Progenitor cell of endocrine pancreas (in vitro differentiated cells): ENCODE measurements at regions not wholly inside any gene's neighbourhood (a gene's known extent, or its start where the extent isn't known, plus 50 kb on each side); places are given as distances from the start of the nearest gene placed in this dataset.
"Not testable (repeated sequence)": the region's sequence is repeated elsewhere in the genome, so short reads cannot be mapped to it uniquely, and the experiment has no call there.

Experiments used
- DNase-seq: peaks from one replicate; pipeline ENCODE4 v3.0.0; 2021; ENCODE audit warnings: low spot score; ENCODE audit not compliant: unreplicated experiment
- H3K27ac Mint-ChIP-seq: 2 replicates; pipeline ENCODE4 v1.8.0; 2021; ENCODE audit warnings: mild to moderate bottlenecking, moderate library complexity, mixed read lengths
- H3K27me3 Mint-ChIP-seq: 2 replicates; pipeline ENCODE4 v1.8.0; 2021; ENCODE audit warnings: mixed read lengths
- H3K36me3 Mint-ChIP-seq: 2 replicates; pipeline ENCODE4 v1.8.0; 2022; ENCODE audit warnings: mixed read lengths; ENCODE audit not compliant: insufficient read depth
- H3K4me1 Mint-ChIP-seq: 2 replicates; pipeline ENCODE4 v1.8.0; 2021; ENCODE audit warnings: low read depth, mixed read lengths
- H3K4me3 Mint-ChIP-seq: 2 replicates; pipeline ENCODE4 v1.8.0; 2021; ENCODE audit warnings: low read depth, mild to moderate bottlenecking, moderate library complexity, mixed read lengths
- H3K9me3 Mint-ChIP-seq: 2 replicates; pipeline ENCODE4 v1.8.0; 2021; ENCODE audit warnings: low read depth, mixed read lengths
- CTCF ChIP-seq: fragments of 200-600 bp; sonication (generic); IDR thresholded peaks from one replicate; pipeline ENCODE4 v1.5.0; 2021; ENCODE audit warnings: antibody characterized with exemption, mild to moderate bottlenecking; ENCODE audit not compliant: unreplicated experiment

GRCh38 chr3:170809007-170809974 lies 60.7 kb downstream of the RPL22L1 start:
- H3K4me1 Mint-ChIP-seq: peaks cover 17% of the 10 kb centered on the region
- TF ChIP-seq CTCF: peak; percentile 64
- H3K9me3 Mint-ChIP-seq: no peaks in the 10 kb centered on the region
- peaks cover 19% of the 10 kb centered on the region for H3K27me3 Mint-ChIP-seq
- H3K36me3 Mint-ChIP-seq: no peaks in the 10 kb centered on the region
- no peak overlapping the region for H3K27ac Mint-ChIP-seq
- H3K4me3 Mint-ChIP-seq: no peak overlapping the region
- DNase-seq: peak; percentile 14

- Mint-ChIP-seq H3K4me3 (no peak overlapping the region), H3K27me3 (peaks cover 9% of the 10 kb centered on the region), H3K9me3 (no peaks in the 10 kb centered on the region), H3K27ac (no peak overlapping the region), H3K4me1 (peaks cover 17% of the 10 kb centered on the region), H3K36me3 (no peaks in the 10 kb centered on the region)
- DNase-seq: no peak
- TF ChIP-seq CTCF: no peak
Measured at GRCh38 chr3:170808041-170808440, 62.0 kb downstream of the RPL22L1 start.

- no peaks in the 10 kb centered on the region for H3K9me3 Mint-ChIP-seq
- H3K4me3 Mint-ChIP-seq: no peak overlapping the region
- no peak for TF ChIP-seq CTCF
- H3K4me1 Mint-ChIP-seq: peaks cover 15% of the 10 kb centered on the region
- no peak for DNase-seq
- no peaks in the 10 kb centered on the region for H3K36me3 Mint-ChIP-seq
- no peak overlapping the region for H3K27ac Mint-ChIP-seq
- peaks cover 1% of the 10 kb centered on the region for H3K27me3 Mint-ChIP-seq
Measured at GRCh38 chr3:170806676-170807075, 63.3 kb downstream of the RPL22L1 start.

GRCh38 chr3:170806141-170806540 lies 63.9 kb downstream of the RPL22L1 start:
- Mint-ChIP-seq H3K4me1 (peaks cover 15% of the 10 kb centered on the region), H3K9me3 (no peaks in the 10 kb centered on the region), H3K4me3 (no peak overlapping the region), H3K27ac (no peak overlapping the region), H3K36me3 (no peaks in the 10 kb centered on the region), H3K27me3 (no peaks in the 10 kb centered on the region)
- TF ChIP-seq CTCF: no peak
- no peak for DNase-seq

GRCh38 chr3:170805296-170805695 lies 64.7 kb downstream of the RPL22L1 start:
- H3K9me3 Mint-ChIP-seq, H3K4me3 Mint-ChIP-seq, H3K27ac Mint-ChIP-seq, H3K36me3 Mint-ChIP-seq, H3K27me3 Mint-ChIP-seq, DNase-seq: not testable (repeated sequence)
- H3K4me1 Mint-ChIP-seq: peaks cover 15% of the 10 kb centered on the region

- not testable (repeated sequence) for H3K9me3 Mint-ChIP-seq, H3K27me3 Mint-ChIP-seq, H3K27ac Mint-ChIP-seq, DNase-seq, H3K36me3 Mint-ChIP-seq, H3K4me3 Mint-ChIP-seq
- H3K4me1 Mint-ChIP-seq: peaks cover 10% of the 10 kb centered on the region
Measured at GRCh38 chr3:170804634-170805033, 65.4 kb downstream of the RPL22L1 start.
